Osteocyte (in vitro differentiated cells): ENCODE measurements at regions not wholly inside any gene's neighbourhood (a gene's known extent, or its start where the extent isn't known, plus 50 kb on each side); places are given as distances from the start of the nearest gene placed in this dataset.
A peak's percentile ranks its signal among the peaks of the same experiment; 100 is the strongest.

Source experiments
- DNase-seq: peaks from one replicate; pipeline ENCODE4 v3.0.0; 2021; ENCODE audit warnings: mixed read lengths; ENCODE audit not compliant: unreplicated experiment; ENCODE audit errors: extremely low spot score
- H3K27ac Mint-ChIP-seq: one replicate; pipeline ENCODE4 v1.8.0; 2021; ENCODE audit warnings: mild to moderate bottlenecking, mixed read lengths; ENCODE audit not compliant: unreplicated experiment
- H3K27me3 Mint-ChIP-seq: one replicate; pipeline ENCODE4 v1.8.0; 2021; ENCODE audit warnings: mixed read lengths; ENCODE audit not compliant: unreplicated experiment
- H3K36me3 Mint-ChIP-seq: one replicate; pipeline ENCODE4 v1.8.0; 2021; ENCODE audit warnings: mixed read lengths; ENCODE audit not compliant: unreplicated experiment
- H3K4me1 Mint-ChIP-seq: one replicate; pipeline ENCODE4 v1.8.0; 2021; ENCODE audit warnings: mixed read lengths; ENCODE audit not compliant: unreplicated experiment
- H3K4me3 Mint-ChIP-seq: one replicate; pipeline ENCODE4 v1.8.0; 2021; ENCODE audit warnings: mild to moderate bottlenecking, moderate library complexity, mixed read lengths; ENCODE audit not compliant: unreplicated experiment
- H3K9me3 Mint-ChIP-seq: one replicate; pipeline ENCODE4 v1.8.0; 2021; ENCODE audit warnings: mixed read lengths; ENCODE audit not compliant: unreplicated experiment
- CTCF ChIP-seq: fragments of 200-600 bp; sonication (generic); IDR thresholded peaks from 2 replicates; pipeline ENCODE4 v1.5.0; 2021; ENCODE audit warnings: antibody characterized with exemption, mild to moderate bottlenecking, moderate library complexity

GRCh38 chr12:83843541-83843940, 1069.1 kb downstream of the SLC6A15 start:
- Mint-ChIP-seq H3K36me3 (no peaks in the 10 kb centered on the region), H3K9me3 (no peaks in the 10 kb centered on the region), H3K27ac (peak overlapping the region; percentile 9), H3K27me3 (no peaks in the 10 kb centered on the region), H3K4me1 (peaks cover 51% of the 10 kb centered on the region), H3K4me3 (no peak overlapping the region)
- DNase-seq = no peak
- no peak for TF ChIP-seq CTCF

GRCh38 chr12:83841620-83842019, 1071.0 kb downstream of the SLC6A15 start:
- no peaks in the 10 kb centered on the region for H3K9me3 Mint-ChIP-seq
- H3K4me1 Mint-ChIP-seq = peaks cover 45% of the 10 kb centered on the region
- H3K36me3 Mint-ChIP-seq = no peaks in the 10 kb centered on the region
- no peak overlapping the region for H3K4me3 Mint-ChIP-seq
- H3K27me3 Mint-ChIP-seq = no peaks in the 10 kb centered on the region
- DNase-seq = no peak
- H3K27ac Mint-ChIP-seq = peak overlapping the region; percentile 62
- no peak for TF ChIP-seq CTCF

GRCh38 chr12:83827860-83828259, 1084.7 kb downstream of the SLC6A15 start:
- peak; percentile 52 for TF ChIP-seq CTCF
- Mint-ChIP-seq H3K27ac (peak overlapping the region; percentile 1), H3K4me3 (no peak overlapping the region), H3K9me3 (peaks cover 4% of the 10 kb centered on the region), H3K4me1 (peaks cover 16% of the 10 kb centered on the region), H3K36me3 (no peaks in the 10 kb centered on the region), H3K27me3 (no peaks in the 10 kb centered on the region)
- no peak for DNase-seq

- Mint-ChIP-seq H3K9me3 (peaks cover 4% of the 10 kb centered on the region), H3K4me1 (peaks cover 16% of the 10 kb centered on the region), H3K27ac (no peak overlapping the region), H3K36me3 (no peaks in the 10 kb centered on the region), H3K27me3 (no peaks in the 10 kb centered on the region), H3K4me3 (no peak overlapping the region)
- no peak for TF ChIP-seq CTCF
- no peak for DNase-seq
These were observed 1085.4 kb downstream of the SLC6A15 start for GRCh38 chr12:83827193-83827592.

GRCh38 chr12:83826112-83826511, 1086.5 kb downstream of the SLC6A15 start:
- Mint-ChIP-seq H3K27ac (no peak overlapping the region), H3K4me1 (peaks cover 16% of the 10 kb centered on the region), H3K27me3 (peaks cover 5% of the 10 kb centered on the region), H3K9me3 (peaks cover 4% of the 10 kb centered on the region), H3K4me3 (no peak overlapping the region), H3K36me3 (no peaks in the 10 kb centered on the region)
- TF ChIP-seq CTCF = peak; percentile 55
- DNase-seq = no peak
